WI38 (cell line): ENCODE measurements at regions not wholly inside any gene's neighbourhood (a gene's known extent, or its start where the extent isn't known, plus 50 kb on each side); places are given as distances from the start of the nearest gene placed in this dataset.

Experiments used
- H3K4me3 ChIP-seq: 2 replicates; pipeline ENCODE4 v1.5.1; 2011; ENCODE audit warnings: low read depth, mild to moderate bottlenecking, control low read depth, low read length
- CTCF ChIP-seq: IDR thresholded peaks from 2 replicates; pipeline ENCODE4 v1.5.1; 2012; ENCODE audit warnings: low read depth, mild to moderate bottlenecking, control low read depth, low read length

- no peak for TF ChIP-seq CTCF
- no peak overlapping the region for H3K4me3 ChIP-seq
Measured at GRCh38 chr6:66232890-66233289, 525.9 kb upstream of the EYS start.

- no peak for TF ChIP-seq CTCF
- no peak overlapping the region for H3K4me3 ChIP-seq
Measured at GRCh38 chr6:66230591-66230990, 523.6 kb upstream of the EYS start.

- no peak for TF ChIP-seq CTCF
- no peak overlapping the region for H3K4me3 ChIP-seq
Measured at GRCh38 chr6:66226109-66226508, 519.1 kb upstream of the EYS start.

- no peak overlapping the region for H3K4me3 ChIP-seq
- no peak for TF ChIP-seq CTCF
Measured at GRCh38 chr6:66210964-66211363, 503.9 kb upstream of the EYS start.

- H3K4me3 ChIP-seq, result no peak overlapping the region
- TF ChIP-seq CTCF, result no peak
Measured at GRCh38 chr6:66200390-66200789, 493.4 kb upstream of the EYS start.

GRCh38 chr6:66199171-66199570, 492.1 kb upstream of the EYS start:
- TF ChIP-seq CTCF, result no peak
- H3K4me3 ChIP-seq, result no peak overlapping the region

- H3K4me3 ChIP-seq, result no peak overlapping the region
- TF ChIP-seq CTCF, result no peak
Measured at GRCh38 chr6:66198062-66198624, 491.1 kb upstream of the EYS start.
